Activated naive CD4-positive, alpha-beta T cell treated with anti-CD3 and anti-CD28 coated beads, Interleukin-2, amount 50 U/mL, for 72 hours (primary cell): ENCODE measurements at regions not wholly inside any gene's neighbourhood (a gene's known extent, or its start where the extent isn't known, plus 50 kb on each side); places are given as distances from the start of the nearest gene placed in this dataset.

Source experiments
- ATAC-seq, 2 donors: fragments of 150-1000 bp; cut with Tn5 transposase; 2 replicates each; pipeline ENCODE4 v1.10.0; 2021; ENCODE audit warnings: mild to moderate bottlenecking in 2 of 2, moderate library complexity in 2 of 2
- DNase-seq, 2 donors: peaks; one replicate each; pipeline ENCODE4 v3.0.0; 2021 to 2022; ENCODE audit warnings: low spot score in 2 of 2
- H3K27ac Mint-ChIP-seq, 2 donors: one replicate each; pipeline ENCODE4 v1.8.0; 2022; ENCODE audit warnings: mild to moderate bottlenecking in 2 of 2, mixed read lengths in 2 of 2
- H3K36me3 Mint-ChIP-seq, 2 donors: one replicate each; pipeline ENCODE4 v1.8.0; 2022; ENCODE audit warnings: mixed read lengths in 2 of 2
- H3K9me3 Mint-ChIP-seq, 2 donors: one replicate each; pipeline ENCODE4 v1.8.0; 2022; ENCODE audit warnings: mixed read lengths in 2 of 2

DNA sequence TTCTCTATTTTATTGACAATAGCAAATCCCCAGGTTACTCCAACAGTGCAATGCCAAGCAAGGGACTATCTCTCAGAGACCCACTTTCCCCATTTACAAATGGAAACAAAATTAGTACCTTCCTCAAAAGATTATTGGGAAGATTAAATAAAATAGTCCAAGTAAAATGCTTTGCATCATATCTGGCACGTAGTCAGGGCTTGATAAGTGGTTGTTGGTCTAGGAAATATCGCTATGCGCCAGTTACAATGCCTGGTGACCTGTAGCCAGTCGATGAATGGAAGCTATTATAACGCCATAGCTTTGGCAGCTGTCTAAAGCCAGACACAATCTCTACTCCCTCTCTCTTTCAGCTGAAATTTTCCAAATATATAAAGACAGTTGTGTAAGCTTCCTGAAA is 220.3 kb downstream of the RAP2A start:
- H3K36me3 Mint-ChIP-seq: no peaks in the 10 kb centered on the region
- no peaks in the 10 kb centered on the region for H3K9me3 Mint-ChIP-seq
- ATAC-seq: no peak
- H3K27ac Mint-ChIP-seq: no peak overlapping the region
- DNase-seq: no peak

DNA sequence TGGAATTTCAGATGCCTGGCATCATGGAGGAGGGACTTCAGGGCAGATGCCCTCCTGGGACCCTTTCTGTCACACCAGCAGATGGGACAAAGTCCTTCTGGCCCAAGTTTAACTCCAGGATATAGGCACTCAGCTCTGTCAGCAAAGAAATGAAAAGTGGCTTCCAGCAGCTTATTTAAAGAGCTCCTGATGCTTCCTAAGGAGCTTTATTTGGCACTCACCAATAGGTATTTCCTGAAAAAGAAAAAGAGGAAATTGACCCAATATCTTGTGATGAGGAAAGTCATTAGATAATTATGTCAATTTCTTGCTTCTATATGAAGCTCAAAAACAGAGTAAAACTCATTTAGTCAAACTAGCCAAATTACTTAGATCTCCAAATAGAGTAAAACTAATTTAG is 224.6 kb downstream of the RAP2A start:
- H3K27ac Mint-ChIP-seq: no peak overlapping the region
- no peaks in the 10 kb centered on the region for H3K9me3 Mint-ChIP-seq
- no peaks in the 10 kb centered on the region for H3K36me3 Mint-ChIP-seq
- no peak for ATAC-seq
- no peak for DNase-seq

DNA sequence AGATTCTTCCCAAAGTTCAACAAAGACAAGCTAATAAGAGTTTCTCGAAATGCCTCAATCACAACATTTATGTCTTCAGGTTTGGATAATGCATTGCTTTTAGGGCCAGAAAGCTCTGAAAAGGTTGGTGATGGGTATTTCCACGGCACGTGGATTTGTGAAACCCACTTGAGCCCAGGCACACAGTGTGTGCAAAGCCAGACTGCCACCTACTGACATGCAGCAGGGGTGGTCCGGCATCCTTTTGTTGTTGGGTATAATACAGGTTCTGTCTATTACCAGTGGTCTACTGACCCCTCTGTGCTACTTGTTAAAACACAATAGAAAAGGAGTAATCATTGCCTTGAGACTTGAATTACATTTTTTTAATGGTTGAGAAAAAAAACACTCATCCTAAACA is 225.6 kb downstream of the RAP2A start:
- DNase-seq (no peak), ATAC-seq (no peak)
- H3K9me3 Mint-ChIP-seq: no peaks in the 10 kb centered on the region
- H3K36me3 Mint-ChIP-seq: no peaks in the 10 kb centered on the region
- H3K27ac Mint-ChIP-seq: no peak overlapping the region

DNA sequence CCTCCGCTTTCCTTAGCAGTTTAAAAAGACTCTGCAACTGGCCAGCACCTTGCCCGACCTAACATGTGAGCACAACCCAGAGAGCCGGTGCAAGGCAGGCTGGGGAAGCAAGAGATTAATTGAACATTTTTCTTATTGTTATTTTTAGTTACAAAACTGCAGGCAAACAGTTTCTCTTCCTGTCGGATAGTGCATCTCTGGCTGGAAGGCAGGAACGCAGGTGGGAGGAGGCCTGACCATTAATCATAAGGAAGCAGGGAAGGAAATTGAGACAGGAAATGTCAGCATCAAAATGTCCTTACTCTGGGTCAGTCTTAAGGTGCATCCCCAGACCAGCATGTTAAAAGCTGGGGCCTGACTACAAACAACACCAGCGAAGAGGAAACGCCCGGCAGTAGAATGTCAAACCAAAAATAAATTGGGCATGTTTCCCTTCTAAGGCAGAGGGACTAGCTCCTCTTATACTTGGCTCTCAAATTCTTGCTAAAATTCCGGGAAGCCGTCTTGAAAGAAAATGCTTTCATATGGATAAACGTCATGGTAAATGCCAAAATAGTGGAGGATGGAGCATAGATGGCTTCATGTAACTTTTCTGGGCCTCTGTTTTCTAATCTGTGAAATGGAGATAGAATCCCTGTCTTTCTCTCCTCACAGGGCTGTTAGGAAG is 226.8 kb downstream of the RAP2A start:
- DNase-seq: no peak
- H3K27ac Mint-ChIP-seq: no peak overlapping the region
- no peaks in the 10 kb centered on the region for H3K36me3 Mint-ChIP-seq
- no peaks in the 10 kb centered on the region for H3K9me3 Mint-ChIP-seq
- ATAC-seq: no peak

DNA sequence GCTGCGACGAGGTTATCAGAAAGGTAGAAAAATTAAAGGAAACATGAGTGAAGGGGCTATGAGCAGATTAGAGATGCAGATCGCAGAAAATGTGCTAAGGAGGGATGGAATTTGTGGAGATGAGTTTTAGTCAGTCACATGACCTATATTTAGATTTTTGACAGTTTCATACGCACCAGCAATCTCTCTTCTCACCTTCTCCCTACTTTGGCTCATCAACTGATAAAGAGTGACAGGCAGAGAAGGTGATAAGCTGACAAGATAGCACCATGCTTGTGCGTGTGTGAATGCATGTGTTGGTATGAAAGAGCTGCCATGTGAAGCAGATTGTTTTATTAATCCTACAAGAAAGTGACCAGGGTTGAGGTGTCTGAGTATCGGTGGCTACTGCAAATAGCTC is 252.6 kb downstream of the RAP2A start:
- no peak for DNase-seq

DNA sequence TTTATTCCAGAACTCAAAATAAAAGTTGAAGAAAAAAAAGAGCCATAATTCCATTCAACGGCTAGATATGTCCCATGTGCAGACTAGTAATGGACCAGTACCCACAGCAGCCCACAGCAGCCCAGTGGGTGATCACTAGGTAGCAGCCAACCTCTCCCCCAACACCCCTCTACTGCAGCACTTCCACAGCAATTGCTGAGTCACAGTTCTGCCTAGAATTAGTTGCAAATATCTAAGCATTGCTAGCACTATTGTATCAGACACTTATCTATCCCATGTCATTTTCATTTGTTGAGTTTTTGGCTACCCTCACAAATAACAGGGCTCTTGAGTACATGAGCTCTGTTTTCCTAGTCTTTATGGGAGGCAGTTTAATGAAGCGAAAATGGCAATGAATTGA is 258.7 kb downstream of the RAP2A start:
- no peak for ATAC-seq
- no peak for DNase-seq
- no peaks in the 10 kb centered on the region for H3K36me3 Mint-ChIP-seq
- H3K9me3 Mint-ChIP-seq: peaks cover 0 to 8% of the 10 kb centered on the region in 2 donors
- H3K27ac Mint-ChIP-seq: no peak overlapping the region

More for the DNA sequence above, 252.6 kb downstream of the RAP2A start:
- Mint-ChIP-seq H3K27ac (no peak overlapping the region), H3K9me3 (peaks cover 0 to 3% of the 10 kb centered on the region in 2 donors), H3K36me3 (no peaks in the 10 kb centered on the region)
- ATAC-seq: no peak

DNA sequence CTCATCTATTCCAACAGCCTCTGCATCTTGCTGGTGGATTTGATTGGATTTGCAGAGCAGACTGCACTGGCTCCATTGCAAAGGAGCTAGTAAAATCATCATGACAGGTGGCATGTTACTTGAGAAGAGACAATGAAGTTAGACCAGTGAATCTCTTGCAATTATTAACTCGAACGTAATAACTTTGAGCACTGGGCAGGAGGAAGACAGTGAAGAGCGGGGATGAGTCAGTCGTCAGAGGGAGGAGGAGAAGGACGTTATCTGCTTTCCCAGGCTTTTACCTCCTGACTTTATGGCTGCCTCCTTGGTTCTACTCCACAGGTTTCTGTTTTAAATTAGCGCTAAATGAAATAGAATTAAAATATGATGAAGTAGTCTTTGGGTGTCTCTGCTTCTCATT is 257.8 kb upstream of the IPO5 start:
- Mint-ChIP-seq H3K9me3 (peaks cover 0 to 5% of the 10 kb centered on the region in 2 donors), H3K27ac (no peak overlapping the region), H3K36me3 (no peaks in the 10 kb centered on the region)
- DNase-seq (no peak), ATAC-seq (no peak)

DNA sequence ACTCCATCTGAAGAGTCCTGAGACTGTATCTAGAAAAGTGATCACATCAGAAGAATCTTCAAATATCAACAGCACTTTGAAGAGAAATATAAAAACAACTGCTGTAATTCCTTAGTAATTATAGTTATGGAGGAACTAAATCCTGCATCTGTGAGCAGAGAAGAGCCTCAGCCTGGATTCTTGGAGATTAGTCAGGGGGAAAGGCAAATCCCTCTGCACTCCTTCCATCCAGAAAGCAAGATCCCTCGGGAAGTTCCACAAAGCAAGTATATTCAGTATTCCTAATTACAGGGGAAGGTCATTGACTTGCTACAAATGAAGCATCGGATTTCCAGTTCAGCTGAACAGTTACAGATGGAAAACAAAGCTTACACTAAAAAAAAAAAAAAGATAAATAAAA is 256.6 kb upstream of the IPO5 start:
- H3K27ac Mint-ChIP-seq: no peak overlapping the region
- ATAC-seq: no peak
- H3K36me3 Mint-ChIP-seq: no peaks in the 10 kb centered on the region

DNA sequence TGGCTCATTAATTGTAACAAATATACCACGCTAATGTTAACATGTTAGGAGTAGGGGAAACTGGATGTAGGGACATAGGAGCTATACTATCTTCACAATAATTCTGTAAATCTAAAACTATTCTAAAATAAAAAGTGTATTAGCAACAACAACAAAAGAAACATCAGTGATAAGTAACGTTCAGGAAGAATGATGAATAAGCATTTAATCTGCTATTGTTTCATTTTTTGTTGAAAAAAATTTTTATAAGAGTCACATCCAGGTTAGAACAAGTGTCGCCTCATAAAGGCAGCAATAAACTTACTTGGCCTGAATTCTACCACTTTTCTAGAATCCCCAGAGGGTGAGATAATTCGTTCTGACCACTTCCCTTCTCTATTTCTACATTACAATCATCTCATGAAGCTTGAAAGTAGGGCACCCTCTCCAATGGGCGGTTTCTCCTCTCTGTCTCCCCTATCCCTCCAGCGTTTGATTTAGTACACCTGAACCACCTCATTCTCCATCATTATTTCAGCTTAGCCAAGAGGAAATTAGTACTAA is 253.1 kb upstream of the IPO5 start:
- DNase-seq (no peak), ATAC-seq (no peak)
- Mint-ChIP-seq H3K9me3 (peaks cover 0 to 3% of the 10 kb centered on the region in 2 donors), H3K27ac (no peak overlapping the region), H3K36me3 (no peaks in the 10 kb centered on the region)

More for the DNA sequence above, 256.6 kb upstream of the IPO5 start:
- H3K9me3 Mint-ChIP-seq: peaks cover 0 to 5% of the 10 kb centered on the region in 2 donors
- no peak for DNase-seq

DNA sequence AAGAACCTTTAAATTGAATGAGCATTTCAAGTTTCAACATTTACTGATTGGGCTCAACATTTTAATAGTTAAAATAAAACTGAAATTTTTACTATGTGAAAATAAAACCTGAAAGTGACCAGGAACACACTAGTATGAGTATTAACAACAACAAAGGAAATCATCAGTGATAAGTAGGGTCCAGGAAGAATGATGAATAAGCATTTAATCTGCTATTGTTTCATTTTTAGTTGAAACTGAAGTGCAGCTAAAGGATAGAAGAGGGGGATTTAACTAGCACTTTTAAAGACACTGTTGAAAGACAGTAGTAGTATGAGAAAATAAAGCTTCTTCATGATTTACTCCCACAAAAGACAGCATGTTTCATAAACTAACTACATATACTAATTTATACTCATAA is 250.9 kb upstream of the IPO5 start:
- no peak overlapping the region for H3K27ac Mint-ChIP-seq
- DNase-seq (no peak), ATAC-seq (no peak)
- peaks cover 0 to 5% of the 10 kb centered on the region in 2 donors for H3K9me3 Mint-ChIP-seq
- peaks cover 0 to 6% of the 10 kb centered on the region in 2 donors for H3K36me3 Mint-ChIP-seq

DNA sequence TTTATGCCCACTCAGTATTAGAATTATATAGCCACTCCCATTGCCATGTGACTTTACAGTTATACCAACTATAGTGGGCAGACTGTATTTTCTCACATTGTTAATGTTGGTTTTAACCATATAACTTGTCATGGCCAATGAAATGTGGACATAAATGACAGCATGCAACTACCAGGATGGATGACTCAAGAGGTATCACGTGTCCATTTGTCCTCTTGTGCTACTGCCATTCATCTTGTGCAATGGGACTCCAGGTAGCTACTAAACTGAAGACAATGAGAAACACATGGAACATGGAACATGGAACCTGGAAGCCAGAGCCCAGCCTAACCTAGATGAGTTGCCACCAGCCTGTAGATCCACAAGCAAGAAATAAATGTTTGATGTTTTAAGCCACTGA is 242.7 kb upstream of the IPO5 start:
- Mint-ChIP-seq H3K9me3 (peaks cover 0 to 5% of the 10 kb centered on the region in 2 donors), H3K27ac (no peak overlapping the region), H3K36me3 (peaks cover 0 to 6% of the 10 kb centered on the region in 2 donors)
- ATAC-seq (no peak), DNase-seq (no peak)

DNA sequence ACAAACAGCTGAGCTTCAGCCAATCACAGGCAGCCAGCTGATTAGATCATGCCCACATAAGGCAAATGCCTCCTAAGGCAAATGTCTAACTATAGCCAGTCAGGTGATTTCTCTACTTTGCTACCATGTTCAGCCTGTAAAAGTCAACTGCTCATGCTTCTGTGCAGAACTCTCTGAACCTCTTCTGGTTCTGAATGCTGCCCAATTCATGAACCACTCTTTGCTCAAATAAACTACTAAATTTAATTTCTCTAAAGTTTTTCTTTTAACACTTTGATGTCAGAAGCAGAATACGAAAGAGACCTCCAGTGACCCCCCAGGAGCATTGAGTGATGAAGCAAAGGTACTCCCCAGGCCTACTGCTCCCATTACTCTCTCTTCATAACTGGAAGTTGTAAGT is 240.7 kb upstream of the IPO5 start:
- no peak for DNase-seq
- Mint-ChIP-seq H3K36me3 (no peaks in the 10 kb centered on the region), H3K9me3 (no peaks in the 10 kb centered on the region), H3K27ac (no peak overlapping the region)
- ATAC-seq: no peak

DNA sequence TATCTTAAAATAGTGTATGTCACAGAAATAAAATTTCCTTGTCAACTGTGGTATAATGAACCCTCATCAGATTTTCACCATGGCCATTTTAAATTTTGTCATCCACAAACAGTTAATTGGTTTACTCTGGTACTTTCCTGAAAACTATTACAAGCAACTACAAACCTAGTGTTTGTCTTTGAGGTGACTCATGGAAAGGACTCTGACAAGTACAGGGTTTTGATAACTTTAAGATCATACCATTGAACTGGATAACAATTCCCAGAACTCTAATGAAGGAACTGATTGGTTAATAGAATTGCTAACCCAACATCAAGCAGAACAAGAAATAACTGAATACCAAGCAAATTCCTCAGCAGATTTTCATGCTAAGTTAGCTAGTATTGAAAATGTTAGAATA is 237.7 kb upstream of the IPO5 start:
- H3K36me3 Mint-ChIP-seq: no peaks in the 10 kb centered on the region
- no peak overlapping the region for H3K27ac Mint-ChIP-seq
- ATAC-seq (no peak), DNase-seq (no peak)
- no peaks in the 10 kb centered on the region for H3K9me3 Mint-ChIP-seq

DNA sequence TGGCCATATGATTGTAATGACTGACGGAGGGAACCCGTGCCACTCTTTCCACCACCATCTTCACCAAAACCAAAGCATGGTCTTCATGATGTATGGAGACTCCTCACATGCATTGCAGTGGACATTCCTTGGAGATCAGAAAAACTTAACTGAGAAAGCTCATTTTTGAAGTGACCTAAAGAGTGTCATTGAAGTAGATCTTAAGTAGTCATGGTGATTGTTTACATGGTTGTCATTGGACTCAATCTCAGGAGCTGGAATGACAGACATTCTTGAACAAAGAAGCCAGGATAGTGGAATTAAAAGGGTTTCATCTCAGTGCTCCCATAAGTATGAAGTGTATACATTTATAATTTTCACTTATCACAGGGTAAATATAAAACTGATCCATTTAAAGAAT is 236.7 kb upstream of the IPO5 start:
- no peak overlapping the region for H3K27ac Mint-ChIP-seq
- DNase-seq (no peak), ATAC-seq (no peak)
- H3K9me3 Mint-ChIP-seq: no peaks in the 10 kb centered on the region
- H3K36me3 Mint-ChIP-seq: no peaks in the 10 kb centered on the region

DNA sequence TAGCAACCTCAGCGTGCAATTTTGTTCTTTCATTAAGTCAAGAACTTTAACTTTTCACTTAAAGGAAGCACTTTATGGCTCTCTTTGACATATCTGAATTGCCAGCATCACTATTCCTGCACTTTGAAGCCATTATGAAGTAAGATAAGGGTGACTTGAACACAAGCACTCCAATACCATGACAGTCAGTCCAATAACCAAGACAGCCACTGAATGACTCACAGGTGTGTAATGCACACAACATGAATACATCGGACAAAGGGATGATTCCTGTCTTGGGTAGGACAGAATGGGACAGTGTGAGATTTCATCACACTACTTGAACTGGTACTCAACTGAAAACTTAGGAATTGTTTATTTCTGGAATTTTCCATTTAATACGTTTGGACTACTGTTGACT is 233.7 kb upstream of the IPO5 start:
- DNase-seq (no peak), ATAC-seq (no peak)
- Mint-ChIP-seq H3K9me3 (no peaks in the 10 kb centered on the region), H3K27ac (no peak overlapping the region), H3K36me3 (no peaks in the 10 kb centered on the region)

DNA sequence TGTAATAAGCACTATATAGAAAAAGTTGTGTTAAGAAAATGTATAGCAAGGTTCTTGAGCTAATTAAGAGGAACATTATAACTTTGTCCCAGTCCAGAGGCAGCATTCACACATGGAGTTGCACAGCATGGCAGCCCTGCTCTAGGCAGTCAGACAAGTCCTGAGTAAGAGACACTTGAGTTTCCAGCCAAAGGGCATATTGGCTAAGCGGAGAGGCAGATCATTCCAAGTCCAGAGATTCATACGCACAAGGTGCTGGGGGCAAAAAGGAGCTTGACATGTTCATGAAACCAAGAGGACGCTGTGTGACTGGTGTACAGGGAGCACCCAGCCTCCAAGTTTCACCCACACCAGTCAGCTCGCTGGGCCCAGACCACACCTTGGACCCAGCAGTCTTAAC is 232.6 kb upstream of the IPO5 start:
- ATAC-seq: no peak
- Mint-ChIP-seq H3K27ac (no peak overlapping the region), H3K9me3 (no peaks in the 10 kb centered on the region), H3K36me3 (no peaks in the 10 kb centered on the region)
- no peak for DNase-seq

DNA sequence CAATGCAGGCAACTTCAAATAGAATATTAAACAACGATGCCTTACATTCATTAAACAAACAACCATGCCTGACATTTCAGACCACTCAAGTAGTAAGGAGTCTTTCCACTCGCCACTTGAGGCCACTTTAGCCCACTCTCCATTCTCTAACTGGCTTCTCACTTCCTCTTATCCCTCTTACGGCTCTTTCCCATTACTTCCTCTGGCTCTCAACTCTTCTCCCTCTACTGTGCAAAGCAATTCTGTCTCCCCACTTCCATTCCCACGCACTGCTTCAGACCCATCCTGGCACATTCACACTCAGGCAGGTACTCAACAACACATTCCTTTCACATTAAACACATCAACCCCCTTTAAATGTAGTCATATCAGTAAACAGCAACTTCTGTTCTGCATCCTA is 229.8 kb upstream of the IPO5 start:
- Mint-ChIP-seq H3K9me3 (no peaks in the 10 kb centered on the region), H3K27ac (no peak overlapping the region), H3K36me3 (no peaks in the 10 kb centered on the region)
- no peak for ATAC-seq
- no peak for DNase-seq

DNA sequence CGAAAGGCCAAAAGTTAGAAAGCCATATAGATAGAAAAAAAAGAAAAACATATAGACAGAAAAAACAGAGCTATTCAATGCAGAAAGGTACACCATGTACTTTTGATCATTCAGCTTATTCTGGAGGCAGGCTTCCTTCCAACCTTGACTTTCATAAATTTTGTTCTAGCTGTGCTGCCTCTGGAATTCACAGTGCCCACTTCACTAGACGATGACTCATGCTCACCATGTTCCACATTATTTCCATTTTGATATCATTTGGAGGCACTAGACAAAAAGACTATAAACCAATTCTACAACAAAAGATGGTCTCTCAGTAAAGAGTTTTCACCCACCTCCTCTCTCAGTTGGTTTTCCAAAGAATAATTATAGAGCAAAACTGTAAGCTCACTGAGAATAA is 229.0 kb upstream of the IPO5 start:
- DNase-seq: no peak
- Mint-ChIP-seq H3K27ac (no peak overlapping the region), H3K36me3 (no peaks in the 10 kb centered on the region), H3K9me3 (no peaks in the 10 kb centered on the region)
- no peak for ATAC-seq
